NCI-H1048 (cell line): ENCODE measurements at regions not wholly inside any gene's neighbourhood (a gene's known extent, or its start where the extent isn't known, plus 50 kb on each side); places are given as distances from the start of the nearest gene placed in this dataset.
"Not testable (repeated sequence)": the region's sequence is repeated elsewhere in the genome, so short reads cannot be mapped to it uniquely, and the experiment has no call there.

Source experiments
- DNase-seq: peaks from one replicate; lab custom pipeline; 2025; lab: John Stamatoyannopoulos, UW

GRCh38 chr3:76199382-76199781, 414.0 kb upstream of the ZNF717 start:
- no peak for DNase-seq

- DNase-seq: no peak
Measured at GRCh38 chr3:76203578-76203977, 418.2 kb upstream of the ZNF717 start.

DNA sequence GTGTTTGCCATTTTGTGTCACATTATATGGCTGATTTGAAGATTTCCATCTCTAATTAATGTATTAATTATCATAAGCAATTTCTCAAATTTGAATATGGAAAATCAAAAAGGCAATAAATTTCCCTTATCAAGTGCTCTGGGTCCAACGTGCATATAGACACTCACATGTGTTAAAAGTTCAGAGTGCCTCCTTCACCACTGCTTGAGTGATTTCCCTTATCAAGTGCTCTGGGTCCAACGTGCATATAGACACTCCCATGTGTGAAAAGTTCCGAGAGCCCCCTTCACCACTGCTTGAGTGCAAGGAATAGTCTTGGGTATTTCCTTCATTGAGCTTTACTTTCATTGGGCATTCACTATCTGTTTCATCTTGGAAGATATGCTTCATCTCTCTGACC, 421.0 kb upstream of the ZNF717 start:
- DNase-seq: no peak

- DNase-seq: no peak
Measured at GRCh38 chr3:76212679-76213078, 427.3 kb upstream of the ZNF717 start.

- no peak for DNase-seq
Measured at GRCh38 chr3:76222201-76222600, 436.9 kb upstream of the ZNF717 start.

DNA sequence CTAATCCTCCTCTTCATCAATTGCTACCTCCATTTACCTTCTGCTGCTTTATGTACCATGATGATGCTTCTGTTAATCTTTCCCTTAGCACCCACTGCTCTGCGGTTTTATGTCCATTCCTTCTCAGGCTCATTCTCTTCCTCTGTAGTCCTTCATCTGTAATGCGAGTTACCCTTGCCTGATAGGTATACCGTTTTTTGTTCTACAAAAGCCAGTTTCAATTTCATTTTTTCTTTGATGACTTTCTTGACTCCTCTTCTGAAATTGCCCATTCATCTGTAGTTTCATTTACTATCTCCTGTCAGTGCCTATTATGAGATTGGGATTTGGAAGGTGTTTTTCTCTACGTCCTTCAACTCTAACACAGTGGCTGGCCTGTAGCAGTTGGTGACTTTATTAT, 445.9 kb upstream of the ZNF717 start:
- DNase-seq: no peak

GRCh38 chr3:76242886-76243753, 457.8 kb upstream of the ZNF717 start:
- DNase-seq: no peak

DNA sequence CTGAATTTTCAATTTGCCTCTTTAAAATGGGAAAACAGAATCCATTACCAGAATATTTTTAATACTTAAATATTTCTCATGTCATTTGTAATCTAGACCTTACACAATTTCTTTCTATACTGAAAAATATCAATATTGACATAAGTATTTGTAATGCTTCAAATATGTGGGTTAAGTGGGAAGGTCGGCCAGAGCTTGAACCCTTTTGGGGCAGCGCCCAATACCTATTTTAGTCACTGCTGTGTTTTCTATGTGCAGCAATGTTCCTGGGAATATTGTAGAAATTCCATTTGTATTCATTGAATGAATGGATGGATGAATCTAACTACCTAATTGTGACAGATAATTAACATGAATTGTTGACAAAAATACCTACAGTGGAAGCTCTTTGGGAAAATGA, 459.7 kb upstream of the ZNF717 start:
- DNase-seq: no peak

- DNase-seq: no peak
Measured at GRCh38 chr3:76245622-76246021, 460.3 kb upstream of the ZNF717 start.

- no peak for DNase-seq
Measured at GRCh38 chr3:76264496-76264895, 479.1 kb upstream of the ZNF717 start.

DNA sequence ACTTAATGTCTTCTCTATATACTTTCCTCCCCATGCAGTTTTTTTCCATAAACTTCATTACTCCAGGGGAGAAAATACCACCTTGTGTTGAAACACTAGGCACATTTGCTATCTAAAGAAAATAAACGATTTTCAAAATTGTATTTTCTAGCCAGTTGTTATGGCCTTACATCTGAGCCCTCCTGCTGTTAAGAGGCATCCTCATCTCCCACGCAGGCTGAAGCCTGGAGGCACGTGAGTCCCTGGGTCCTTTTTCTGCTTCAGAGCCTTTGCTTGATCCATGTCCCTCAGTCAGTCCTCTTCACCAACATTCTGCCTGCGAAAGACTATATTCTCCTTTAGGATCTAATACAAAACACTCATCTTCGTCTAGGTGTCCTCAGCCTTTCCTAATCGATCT, 479.6 kb upstream of the ZNF717 start:
- no peak for DNase-seq

DNA sequence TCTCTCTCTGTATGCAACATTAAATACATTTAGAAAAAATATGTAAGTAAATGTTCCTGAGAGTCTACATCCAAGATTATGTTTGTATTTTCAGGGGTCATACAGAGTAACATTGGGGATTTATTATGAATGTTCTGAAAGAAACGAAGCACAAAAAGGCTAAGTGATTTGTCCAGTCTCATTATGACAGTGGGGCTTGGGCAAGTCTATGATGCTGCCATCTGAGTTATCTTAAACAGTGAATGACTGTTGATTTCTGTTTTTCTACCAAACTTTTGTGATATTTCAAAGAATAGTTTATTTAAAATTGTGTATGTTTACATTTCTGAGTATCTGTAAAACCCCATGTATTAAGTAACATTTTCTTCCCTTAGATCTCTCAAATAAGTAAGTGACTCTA, 481.2 kb upstream of the ZNF717 start:
- no peak for DNase-seq

GRCh38 chr3:76267851-76268380, 482.6 kb upstream of the ZNF717 start:
- DNase-seq: no peak

- DNase-seq: no peak
Measured at GRCh38 chr3:76293856-76294255, 508.5 kb upstream of the ZNF717 start.

DNA sequence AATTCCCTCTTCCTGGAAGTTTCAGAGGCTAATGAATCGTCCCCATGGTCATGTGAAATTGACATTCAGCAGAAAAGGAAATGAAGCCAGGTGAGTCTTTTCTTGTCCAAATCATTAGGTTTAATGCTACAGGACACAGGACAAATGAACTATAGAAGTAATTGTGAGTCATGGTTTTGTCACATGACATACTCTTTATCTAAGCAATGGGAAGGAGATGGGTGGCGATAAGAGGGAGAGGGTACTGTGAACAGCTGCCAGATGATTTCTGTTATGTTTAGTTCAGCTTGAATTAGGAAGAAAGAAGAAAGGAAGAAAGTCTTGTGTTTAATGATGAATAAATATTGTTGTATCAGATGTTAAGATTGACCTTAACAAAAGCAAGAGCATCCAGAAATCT, 515.4 kb upstream of the ZNF717 start:
- DNase-seq: no peak

GRCh38 chr3:76307556-76307955, 522.2 kb upstream of the ZNF717 start:
- no peak for DNase-seq

DNA sequence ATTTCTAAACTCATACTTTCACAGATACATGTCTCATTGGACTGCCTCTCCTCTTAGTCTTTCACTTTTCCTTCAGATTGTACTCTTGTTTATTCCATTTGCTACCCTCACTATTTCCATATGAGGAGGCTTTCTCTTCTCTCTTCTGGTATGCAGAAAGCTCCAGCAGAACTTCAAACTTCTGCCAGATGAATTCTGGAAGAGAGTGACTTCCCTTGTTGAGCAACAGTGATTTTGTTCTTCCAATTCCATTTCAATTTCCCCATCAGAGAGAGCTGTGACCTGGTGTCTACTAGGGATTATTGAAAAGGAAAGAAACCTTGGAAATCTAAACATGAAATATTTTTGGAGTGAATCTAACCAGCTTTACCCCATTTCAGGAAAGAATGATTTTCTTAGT, 523.2 kb upstream of the ZNF717 start:
- DNase-seq: no peak

DNA sequence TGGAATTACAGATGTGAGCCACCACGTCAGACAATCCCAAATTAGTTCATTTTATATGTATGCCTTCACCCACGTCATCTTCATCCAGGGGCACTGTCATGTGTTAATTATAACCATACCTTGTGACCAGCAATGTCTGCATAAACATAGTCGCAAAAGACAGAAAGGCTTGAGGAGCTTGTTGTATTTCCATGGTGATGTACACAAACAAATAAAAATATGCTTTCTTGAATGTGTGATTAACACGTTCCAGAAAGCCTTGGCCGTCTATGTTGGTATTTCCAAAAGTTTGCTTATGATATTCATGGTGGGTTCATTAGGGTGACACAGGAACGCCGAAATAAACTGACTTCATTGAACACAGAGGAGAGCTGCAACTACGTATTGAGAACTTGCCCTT, 524.7 kb upstream of the ZNF717 start:
- DNase-seq: no peak

DNA sequence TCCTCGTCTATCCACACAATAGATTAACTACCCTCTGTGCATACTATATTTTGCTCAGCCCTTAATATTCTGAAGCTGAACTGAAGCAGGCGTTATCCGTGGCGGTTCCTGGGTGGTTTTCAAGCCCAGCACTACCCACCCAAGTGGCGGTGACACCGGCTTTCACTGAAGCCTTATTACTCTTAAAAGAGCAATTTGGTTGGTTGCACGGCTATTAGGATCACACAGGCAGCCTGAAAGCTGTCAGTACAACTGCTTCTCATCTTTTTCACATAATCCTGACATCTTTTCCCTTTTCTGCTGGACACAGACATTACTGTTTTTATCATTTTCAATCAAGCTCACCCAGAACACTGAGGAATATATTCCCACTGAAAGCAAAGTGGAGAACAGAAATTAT, 525.3 kb upstream of the ZNF717 start:
- DNase-seq: no peak

DNA sequence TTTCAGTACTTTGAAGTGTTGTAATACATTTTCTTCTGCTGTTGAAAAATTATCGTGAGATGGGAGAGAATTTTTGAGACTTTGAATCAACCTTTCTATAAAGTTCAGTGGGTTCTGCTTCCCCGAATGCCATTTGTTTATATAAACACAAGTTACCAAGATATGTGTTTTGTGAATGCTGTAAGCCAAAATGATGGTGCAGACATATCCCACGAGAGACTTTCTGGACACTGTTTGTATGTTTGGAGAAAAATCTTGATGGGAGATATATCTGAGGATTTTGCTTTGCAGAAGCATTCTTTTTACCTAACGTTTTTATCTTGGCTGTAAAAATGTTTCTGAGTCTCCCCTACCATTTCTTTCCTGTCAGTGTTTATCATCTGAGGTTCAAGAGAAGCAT, 526.6 kb upstream of the ZNF717 start:
- DNase-seq: no peak

DNA sequence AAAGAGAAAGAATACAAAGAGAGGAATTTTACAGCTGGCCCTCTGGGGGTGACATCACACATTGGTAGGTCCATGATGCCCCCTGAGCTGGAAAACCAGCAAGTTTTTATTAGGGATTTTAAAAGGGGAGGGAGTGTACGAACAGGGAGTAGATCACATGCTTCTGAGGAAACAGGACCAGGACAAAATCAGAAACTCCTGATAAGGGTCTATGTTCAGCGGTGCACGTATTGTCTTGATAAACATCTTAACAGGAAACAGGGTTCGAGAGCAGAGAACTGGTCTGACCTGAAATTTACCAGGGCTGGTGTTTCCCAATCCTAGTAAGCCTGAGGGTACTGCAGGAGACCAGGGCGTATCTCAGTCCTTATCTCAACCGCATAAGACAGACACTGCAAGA, 530.6 kb upstream of the ZNF717 start:
- not testable (repeated sequence) for DNase-seq

DNA sequence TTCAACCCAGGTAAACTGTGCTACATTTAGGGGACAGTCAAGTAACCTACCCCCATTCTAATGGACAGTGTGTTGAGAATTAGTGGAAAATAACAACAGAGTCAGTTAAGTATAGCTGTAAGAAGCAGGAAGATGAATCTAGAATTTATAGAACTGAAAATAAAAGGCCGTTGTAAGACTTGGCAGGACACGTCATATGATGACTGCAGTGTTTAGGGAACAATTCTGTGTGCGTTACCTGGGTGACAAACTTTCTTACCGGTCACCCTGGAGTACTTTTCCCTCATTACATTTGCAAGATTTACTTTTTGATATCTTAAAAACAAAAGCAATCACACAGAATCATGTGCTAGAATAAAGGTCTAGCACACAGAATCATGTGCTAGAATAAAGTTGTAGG, 536.3 kb upstream of the ZNF717 start:
- no peak for DNase-seq

DNA sequence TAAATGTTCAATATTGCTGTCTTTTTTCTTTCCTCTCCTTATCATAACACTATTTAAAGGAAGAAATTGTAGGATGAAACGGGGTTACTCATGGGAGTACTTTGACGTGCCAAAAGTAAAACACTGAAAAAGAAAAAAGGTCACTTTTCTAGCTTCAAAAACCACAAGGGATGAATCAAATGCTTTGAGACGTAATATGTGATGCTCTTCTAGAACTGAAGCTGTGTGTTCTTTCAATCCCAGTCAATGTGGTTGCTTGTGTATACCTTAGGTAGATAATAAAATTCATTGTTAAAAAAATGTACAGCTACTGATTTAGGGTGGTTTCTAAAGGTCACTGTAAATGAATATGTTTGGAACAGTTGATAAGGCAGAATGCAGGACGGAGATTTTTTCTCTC, 538.8 kb upstream of the ZNF717 start:
- DNase-seq: no peak

DNA sequence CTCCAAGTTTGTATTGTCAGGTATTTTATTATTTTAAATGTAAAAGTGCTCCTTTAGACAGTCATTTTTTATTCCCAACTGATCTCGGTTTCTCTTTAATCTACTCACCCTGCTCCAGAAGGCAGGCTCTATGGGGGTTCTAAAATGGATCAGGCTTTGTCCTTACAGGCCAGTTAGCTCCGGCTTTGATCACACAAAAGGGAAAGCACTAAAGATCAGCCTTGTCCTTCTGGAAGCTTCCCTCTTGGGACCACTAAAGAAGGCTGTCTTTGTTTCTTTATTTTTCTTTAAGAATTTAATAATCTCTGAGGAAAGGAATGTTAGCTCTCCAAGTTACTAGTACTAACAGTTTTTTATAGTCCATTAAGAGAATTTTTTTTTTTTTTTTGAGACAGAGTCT, 560.5 kb upstream of the ZNF717 start:
- DNase-seq: no peak
